HepG2 (cell line): ENCODE measurements at regions not wholly inside any gene's neighbourhood (a gene's known extent, or its start where the extent isn't known, plus 50 kb on each side); places are given as distances from the start of the nearest gene placed in this dataset.

Experiments used
- ATAC-seq: fragments of 200-7000 bp; cut with Tn5 transposase; 3 replicates; pipeline ENCODE4 v1.9.1; 2020; ENCODE audit warnings: mild to moderate bottlenecking, moderate library complexity
- BruUV-seq: library from RNA; stranded (reverse); fragments of 400-500 nt; replicated peaks from 2 replicates; lab custom pipeline; 2021; lab: Mats Ljungman, UMichigan
- CTCF ChIA-PET: fragments of 300-600 bp; formaldehyde crosslinking; extraction: SDS; loops from one replicate; lab custom pipeline; 2021; ENCODE audit warnings: low total read pairs, inconsistent platforms, low intra/inter-chr PET ratio; lab: Yijun Ruan, JAX
- POLR2A ChIA-PET: fragments of 350-600 bp; sonication (Branson Sonifier 250); formaldehyde crosslinking; loops from one replicate; lab custom pipeline; 2020; ENCODE audit warnings: antibody characterized with exemption, inconsistent platforms; lab: Yijun Ruan, JAX
- DNase-seq: peaks from one replicate; pipeline ENCODE4 v3.0.0-alpha.2; 2015; ENCODE audit warnings: low spot score
- FAIRE-seq: peaks from 3 replicates; lab custom pipeline; 2011; peaks lifted over from hg19 to GRCh38; lab: Jason Lieb, UNC
- H2AFZ ChIP-seq: one replicate; pipeline ENCODE4 v1.6.1; 2011; ENCODE audit warnings: low read length, inconsistent platforms
- H3K27ac ChIP-seq: fragments of 300-600 bp; 3 replicates; pipeline ENCODE4 v1.8.0; 2011; ENCODE audit warnings: mixed run types, mild to moderate bottlenecking, mixed read lengths, low read length, inconsistent platforms; ENCODE audit not compliant: insufficient read depth; ENCODE audit errors: extremely low read length
- H3K27me3 ChIP-seq, 2 experiments: fragments of 200-600 bp in 1 of 2; 2 replicates in 1 of 2; 3 replicates in 1 of 2; pipeline versions ENCODE4 v1.6.0 to v1.8.0; 2011; ENCODE audit warnings: low read length in 2 of 2, mild to moderate bottlenecking in 2 of 2, moderate library complexity in 2 of 2, inconsistent platforms in 1 of 2; ENCODE audit not compliant: insufficient read depth in 2 of 2, control insufficient read depth in 1 of 2
- H3K36me3 ChIP-seq, 2 experiments: fragments of 200-600 bp in 1 of 2; replicated peaks in 1 of 2; 2 replicates in 1 of 2; 3 replicates in 1 of 2; pipeline versions ENCODE4 v1.5.1 to v1.8.0; 2011; ENCODE audit warnings: low read length in 2 of 2, inconsistent platforms in 1 of 2; ENCODE audit not compliant: insufficient read depth in 2 of 2, control insufficient read depth in 1 of 2
- H3K4me1 ChIP-seq: 2 replicates; pipeline ENCODE4 v1.5.1; 2012; ENCODE audit warnings: low read length, inconsistent platforms; ENCODE audit not compliant: insufficient read depth
- H3K4me2 ChIP-seq: 2 replicates; pipeline ENCODE4 v1.6.0; 2011; ENCODE audit warnings: low read depth, low read length, inconsistent platforms
- H3K4me3 ChIP-seq, 3 experiments: fragments of 200-600 bp in 1 of 3; sonication (generic), shearing (Covaris generic) in 1 of 3; replicated peaks in 1 of 3; 2 replicates each; pipeline ENCODE4 v1.5.1; 2011 to 2016; ENCODE audit warnings: low read length in 3 of 3, inconsistent platforms in 2 of 3, low read depth in 2 of 3, mild to moderate bottlenecking in 2 of 3, control low read depth in 1 of 3, mixed read lengths in 1 of 3; ENCODE audit not compliant: insufficient read depth in 1 of 3
- H3K79me2 ChIP-seq: one replicate; pipeline ENCODE4 v1.6.1; 2011; ENCODE audit warnings: low read length, inconsistent platforms; ENCODE audit not compliant: insufficient read depth
- H3K9ac ChIP-seq: 2 replicates; pipeline ENCODE4 v1.6.0; 2011; ENCODE audit warnings: mild to moderate bottlenecking, low read depth, low read length, inconsistent platforms; ENCODE audit not compliant: insufficient read depth
- H3K9me3 ChIP-seq: 2 replicates; pipeline ENCODE4 v1.5.1; 2012; ENCODE audit warnings: mild to moderate bottlenecking, low read length
- H4K20me1 ChIP-seq: 2 replicates; pipeline ENCODE4 v1.6.0; 2011; ENCODE audit warnings: inconsistent platforms, mild to moderate bottlenecking, low read length, moderate library complexity; ENCODE audit not compliant: insufficient read depth
- NRL ChIP-seq: sonication (generic); formaldehyde crosslinking; IDR thresholded peaks from 2 replicates; pipeline ENCODE4 v1.5.0; 2020; ENCODE audit warnings: missing genetic modification reagents, mild to moderate bottlenecking, moderate library complexity, borderline replicate concordance
- POLR2AphosphoS5 ChIP-seq: IDR thresholded peaks from 2 replicates; pipeline ENCODE4 v1.6.1; 2012; ENCODE audit warnings: low read depth, low read length
- ZNF263 ChIP-seq: sonication (generic); formaldehyde crosslinking; IDR thresholded peaks from 2 replicates; pipeline ENCODE4 v1.4.0; 2020; ENCODE audit warnings: missing genetic modification reagents
- ZNF563 ChIP-seq: sonication (generic); formaldehyde crosslinking; IDR thresholded peaks from 2 replicates; pipeline ENCODE4 v1.8.0; 2022; ENCODE audit warnings: mild to moderate bottlenecking, moderate library complexity, missing genetic modification reagents
- WGBS: methylation state at CpG from one replicate; pipeline ENCODE4 v1.1.6; 2017; ENCODE audit warnings: low lambda C conversion rate; 5-methylcytosine and 5-hydroxymethylcytosine counted together
- in situ Hi-C: cut with HindIII; loops from 2 replicates; pipeline ENCODE4 v1.10.0; 2017; ENCODE audit warnings: low pct_unique_long_range_greater_than_20kb; ENCODE audit not compliant: extremely low pct_ligation_motif_present
- intact Hi-C: fragments of 100-400 bp; cut with micrococcal nuclease; formaldehyde crosslinking; loops from one replicate; pipeline ENCODE4 v1.10.0; 2022; ENCODE audit not compliant: unreplicated experiment
- TF ChIP-seq, protein P1 (sequence below): sonication (generic); formaldehyde crosslinking; IDR thresholded peaks from 2 replicates; pipeline ENCODE4 v1.5.0; 2020; ENCODE audit warnings: missing genetic modification reagents, mild to moderate bottlenecking, borderline replicate concordance
- TF ChIP-seq, protein P2 (sequence below): sonication (generic); formaldehyde crosslinking; IDR thresholded peaks from 2 replicates; pipeline ENCODE4 v1.4.0; 2020; ENCODE audit warnings: low read depth, mild to moderate bottlenecking, missing genetic modification reagents

DNA sequence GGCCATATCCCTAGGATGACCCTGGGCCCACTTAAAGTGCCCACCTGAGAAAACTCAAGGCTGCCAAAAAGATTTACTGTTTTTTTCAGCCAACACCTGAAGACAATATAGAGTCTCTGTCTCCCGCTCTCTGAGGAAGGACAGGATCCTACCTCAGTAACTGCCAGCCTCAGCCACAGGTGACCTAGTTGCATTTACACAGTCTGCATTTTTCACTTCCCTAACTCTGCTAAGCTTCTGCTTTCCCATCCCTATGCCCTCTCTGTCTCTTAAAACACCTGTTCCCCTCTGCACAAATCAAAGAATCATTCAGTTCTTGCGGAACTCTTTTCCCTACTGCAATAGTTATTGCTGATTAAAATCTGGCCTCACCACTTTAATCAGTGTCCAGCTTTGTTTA is 609.5 kb downstream of the UQCRFS1 start:
- Histone ChIP-seq H3K79me2 (no peaks in the 10 kb centered on the region), H3K27me3 (no peaks in the 10 kb centered on the region), H3K9ac (no peak overlapping the region), H3K4me1 (no peaks in the 10 kb centered on the region), H3K27ac (no peak overlapping the region), H4K20me1 (no peaks in the 10 kb centered on the region), H2AFZ (no peak overlapping the region), H3K9me3 (peaks cover 98% of the 10 kb centered on the region), H3K4me2 (no peak overlapping the region), H3K36me3 (no peaks in the 10 kb centered on the region), H3K4me3 (no peak overlapping the region)
- in situ Hi-C loops: no loop called here
- DNase-seq (no peak), FAIRE-seq (no peak), ATAC-seq (no peak)
- intact Hi-C loops: no loop called here
- TF ChIP-seq ZNF563 (CRISPR knock-in tag) (no peak), NRL (CRISPR knock-in tag) (no peak), POLR2AphosphoS5 (no peak), ZNF263 (no peak)
- TF ChIP-seq, protein P1, sequence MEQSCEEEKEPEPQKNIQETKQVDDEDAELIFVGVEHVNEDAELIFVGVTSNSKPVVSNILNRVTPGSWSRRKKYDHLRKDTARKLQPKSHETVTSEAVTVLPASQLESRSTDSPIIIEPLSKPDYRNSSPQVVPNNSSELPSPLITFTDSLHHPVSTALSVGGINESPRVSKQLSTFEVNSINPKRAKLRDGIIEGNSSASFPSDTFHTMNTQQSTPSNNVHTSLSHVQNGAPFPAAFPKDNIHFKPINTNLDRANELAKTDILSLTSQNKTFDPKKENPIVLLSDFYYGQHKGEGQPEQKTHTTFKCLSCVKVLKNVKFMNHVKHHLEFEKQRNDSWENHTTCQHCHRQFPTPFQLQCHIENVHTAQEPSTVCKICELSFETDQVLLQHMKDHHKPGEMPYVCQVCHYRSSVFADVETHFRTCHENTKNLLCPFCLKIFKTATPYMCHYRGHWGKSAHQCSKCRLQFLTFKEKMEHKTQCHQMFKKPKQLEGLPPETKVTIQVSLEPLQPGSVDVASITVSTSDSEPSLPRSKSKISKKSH (CRISPR knock-in tag): no peak
- TF ChIP-seq, protein P2, sequence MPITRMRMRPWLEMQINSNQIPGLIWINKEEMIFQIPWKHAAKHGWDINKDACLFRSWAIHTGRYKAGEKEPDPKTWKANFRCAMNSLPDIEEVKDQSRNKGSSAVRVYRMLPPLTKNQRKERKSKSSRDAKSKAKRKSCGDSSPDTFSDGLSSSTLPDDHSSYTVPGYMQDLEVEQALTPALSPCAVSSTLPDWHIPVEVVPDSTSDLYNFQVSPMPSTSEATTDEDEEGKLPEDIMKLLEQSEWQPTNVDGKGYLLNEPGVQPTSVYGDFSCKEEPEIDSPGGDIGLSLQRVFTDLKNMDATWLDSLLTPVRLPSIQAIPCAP (CRISPR knock-in tag): no peak
- CTCF ChIA-PET: no interaction called here
- POLR2A ChIA-PET: no interaction called here
- no TSS peak for BruUV-seq
- 63% methylated on average over 2 of the region's 2 CpGs for WGBS
